A549 (cell line): ENCODE measurements at regions not wholly inside any gene's neighbourhood (a gene's known extent, or its start where the extent isn't known, plus 50 kb on each side); places are given as distances from the start of the nearest gene placed in this dataset.

ENCODE experiments used
- ATAC-seq, 2 experiments: fragments of 200-7000 bp in 1 of 2; fragments of >200 bp in 1 of 2; cut with Nextera tagmentation in 1 of 2; cut with Tn5 transposase in 1 of 2; 3 replicates each; pipeline versions ENCODE4 v1.8.0 to v1.9.1; 2018 to 2020; ENCODE audit warnings: mild to moderate bottlenecking in 1 of 2, moderate library complexity in 1 of 2
- CTCF ChIA-PET: fragments of 300-600 bp; sonication (Branson Sonifier 250); formaldehyde crosslinking; extraction: SDS; loops from one replicate; lab custom pipeline; 2021; ENCODE audit warnings: antibody characterized with exemption, inconsistent platforms; lab: Yijun Ruan, JAX
- POLR2A ChIA-PET: fragments of 350-600 bp; formaldehyde crosslinking; extraction: SDS; loops from one replicate; lab custom pipeline; 2021; ENCODE audit warnings: antibody characterized with exemption, inconsistent platforms; lab: Yijun Ruan, JAX
- DNase-seq, 2 experiments: peaks; one replicate each; pipeline versions ENCODE4 v3.0.0 to v3.0.0-alpha.2; 2011 to 2016; ENCODE audit warnings: low read depth in 1 of 2, low spot score in 1 of 2
- FAIRE-seq: peaks from 2 replicates; lab custom pipeline; 2011; peaks lifted over from hg19 to GRCh38; lab: Jason Lieb, UNC
- H3K27ac ChIP-seq, 2 experiments: fragments of >200 bp; sonication (Bioruptor Twin); formaldehyde crosslinking; 3 replicates each; pipeline ENCODE4 v1.5.1; 2016 to 2017
- H3K4me1 ChIP-seq: fragments of >200 bp; sonication (Bioruptor Twin); formaldehyde crosslinking; 3 replicates; pipeline ENCODE4 v1.6.1; 2016
- H3K4me2 ChIP-seq: fragments of >200 bp; sonication (Bioruptor Twin); formaldehyde crosslinking; 3 replicates; pipeline ENCODE4 v1.6.1; 2016
- H3K4me3 ChIP-seq: fragments of >200 bp; sonication (Bioruptor Twin); formaldehyde crosslinking; 3 replicates; pipeline ENCODE4 v1.5.1; 2016
- H3K9me3 ChIP-seq: fragments of >200 bp; sonication (Bioruptor Twin); formaldehyde crosslinking; 3 replicates; pipeline ENCODE4 v1.6.1; 2016
- EHMT2 ChIP-seq: fragments of 200-600 bp; sonication (generic); IDR thresholded peaks from 2 replicates; pipeline ENCODE4 v1.6.1; 2016; ENCODE audit warnings: antibody characterized with exemption, low read depth, mild to moderate bottlenecking, moderate library complexity
- ESRRA ChIP-seq: fragments of 150-350 bp; IDR thresholded peaks from 2 replicates; pipeline ENCODE4 v1.6.1; 2014; ENCODE audit warnings: mild to moderate bottlenecking, low read length, borderline replicate concordance
- FOSB ChIP-seq: fragments of 250-450 bp; sonication (Bioruptor Pico); IDR thresholded peaks from 2 replicates; pipeline ENCODE4 v1.5.0; 2020; ENCODE audit warnings: mild to moderate bottlenecking, moderate library complexity
- HDAC2 ChIP-seq: fragments of 200-600 bp; sonication (generic); IDR thresholded peaks from 2 replicates; pipeline ENCODE4 v1.6.1; 2016
- HEYL ChIP-seq: fragments of 250-450 bp; sonication (Bioruptor Pico); IDR thresholded peaks from 2 replicates; pipeline ENCODE4 v1.8.0; 2021; ENCODE audit warnings: mild to moderate bottlenecking, moderate library complexity
- HOXB13 ChIP-seq: fragments of 250-450 bp; sonication (Bioruptor Pico); IDR thresholded peaks from 2 replicates; pipeline ENCODE4 v1.5.0; 2020; ENCODE audit warnings: low read depth, mild to moderate bottlenecking, moderate library complexity
- JUN ChIP-seq, 2 experiments: fragments of >200 bp; sonication (Bioruptor Twin); formaldehyde crosslinking; IDR thresholded peaks; 2 replicates in 1 of 2; 3 replicates in 1 of 2; pipeline ENCODE4 v1.6.1; 2016 to 2017
- KDM1A ChIP-seq: fragments of 200-600 bp; sonication (generic); IDR thresholded peaks from 2 replicates; pipeline ENCODE4 v1.6.1; 2016; ENCODE audit warnings: low read depth, mild to moderate bottlenecking
- MAFK ChIP-seq: fragments of 450-650 bp; IDR thresholded peaks from 2 replicates; pipeline ENCODE4 v1.6.1; 2014; ENCODE audit not compliant: partially characterized antibody
- NFE2L2 ChIP-seq: fragments of 150-350 bp; conservative IDR thresholded peaks from 2 replicates; pipeline ENCODE4 v1.6.1; 2014; ENCODE audit warnings: low read length
- NR3C1 ChIP-seq: fragments of >200 bp; sonication (Bioruptor Twin); formaldehyde crosslinking; IDR thresholded peaks from 3 replicates; pipeline ENCODE4 v1.6.1; 2017
- PHF8 ChIP-seq: fragments of 200-600 bp; sonication (generic); IDR thresholded peaks from 2 replicates; pipeline ENCODE4 v1.6.1; 2016; ENCODE audit warnings: low read depth, mild to moderate bottlenecking, antibody characterized with exemption, moderate library complexity, borderline replicate concordance
- POLR2A ChIP-seq: IDR thresholded peaks from 2 replicates; pipeline ENCODE4 v1.6.1; 2012; ENCODE audit warnings: mild to moderate bottlenecking, low read length
- POLR2AphosphoS2 ChIP-seq: conservative IDR thresholded peaks from 2 replicates; pipeline ENCODE4 v1.6.1; 2012; ENCODE audit warnings: low read length, improper control_type of control experiment, inconsistent platforms
- RARB ChIP-seq: fragments of 250-450 bp; sonication (Bioruptor Pico); IDR thresholded peaks from 2 replicates; pipeline ENCODE4 v1.8.0; 2021; ENCODE audit warnings: mild to moderate bottlenecking, moderate library complexity
- RFX5 ChIP-seq: fragments of 450-650 bp; IDR thresholded peaks from 2 replicates; pipeline ENCODE4 v1.7.1; 2014; ENCODE audit warnings: antibody characterized with exemption, mild to moderate bottlenecking, moderate library complexity
- RNF2 ChIP-seq: fragments of 200-600 bp; sonication (generic); IDR thresholded peaks from 2 replicates; pipeline ENCODE4 v1.6.1; 2016; ENCODE audit warnings: low read depth, mild to moderate bottlenecking, antibody characterized with exemption, moderate library complexity, borderline replicate concordance
- SMC3 ChIP-seq: fragments of >200 bp; sonication (Bioruptor Twin); formaldehyde crosslinking; IDR thresholded peaks from 3 replicates; pipeline ENCODE4 v1.6.1; 2018; ENCODE audit warnings: inconsistent platforms
- TFCP2L1 ChIP-seq: fragments of 250-450 bp; sonication (Bioruptor Pico); IDR thresholded peaks from 2 replicates; pipeline ENCODE4 v1.5.0; 2021; ENCODE audit warnings: mild to moderate bottlenecking
- TP53 ChIP-seq: fragments of 250-450 bp; sonication (Bioruptor Pico); IDR thresholded peaks from 2 replicates; pipeline ENCODE4 v1.5.0; 2021; ENCODE audit warnings: mild to moderate bottlenecking, moderate library complexity
- ZC3H11A ChIP-seq: fragments of 450-650 bp; IDR thresholded peaks from 2 replicates; pipeline ENCODE4 v1.6.1; 2014; ENCODE audit warnings: antibody characterized with exemption, mild to moderate bottlenecking
- ZFP36 ChIP-seq: fragments of 450-650 bp; IDR thresholded peaks from 2 replicates; pipeline ENCODE4 v1.6.1; 2014; ENCODE audit warnings: borderline replicate concordance; ENCODE audit not compliant: partially characterized antibody
- ZSCAN20 ChIP-seq: fragments of 250-450 bp; sonication (Bioruptor Pico); IDR thresholded peaks from 2 replicates; pipeline ENCODE4 v1.8.0; 2022; ENCODE audit warnings: mild to moderate bottlenecking, moderate library complexity
- WGBS: methylation state at CpG from one replicate; pipeline ENCODE4 v1.1.6; 2017; ENCODE audit errors: missing lambda C conversion rate; 5-methylcytosine and 5-hydroxymethylcytosine counted together
- TF ChIP-seq, protein P1 (sequence below): fragments of >200 bp; sonication (Bioruptor Twin); formaldehyde crosslinking; IDR thresholded peaks from 3 replicates; pipeline ENCODE4 v1.6.1; 2016
- TF ChIP-seq, protein P2 (sequence below): fragments of 150-350 bp; IDR thresholded peaks from 2 replicates; pipeline ENCODE4 v1.6.1; 2014; ENCODE audit warnings: low read depth, mild to moderate bottlenecking, low read length
- TF ChIP-seq, protein P3 (sequence below): fragments of 450-650 bp; IDR thresholded peaks from 2 replicates; pipeline ENCODE4 v1.6.1; 2014; ENCODE audit warnings: antibody characterized with exemption
- TF ChIP-seq, protein P4 (sequence below): fragments of >200 bp; sonication (Bioruptor Twin); formaldehyde crosslinking; IDR thresholded peaks from 2 replicates; pipeline ENCODE4 v1.6.1; 2016

DNA sequence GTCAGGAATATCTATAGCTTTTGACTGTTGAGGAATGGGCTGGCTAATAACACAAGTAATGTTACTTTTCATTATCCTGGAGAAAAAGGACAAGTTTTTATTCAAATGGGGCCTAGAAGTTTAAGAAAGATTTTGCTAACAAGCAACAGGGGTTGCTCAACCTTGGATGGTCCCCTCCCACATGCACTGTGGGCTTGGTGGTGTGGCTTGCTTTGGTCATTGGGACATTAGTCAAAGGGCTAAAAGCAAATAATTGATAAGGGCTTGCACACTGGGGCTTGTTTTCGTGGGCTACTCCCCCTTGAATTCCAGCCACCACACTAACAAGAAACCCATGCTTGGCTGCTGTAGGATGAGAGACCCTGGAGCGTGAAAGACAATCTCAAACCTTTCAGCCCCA, 127.6 kb downstream of the JCAD start:
- WGBS = 43% methylated on average over 2 of the region's 2 CpGs
- Histone ChIP-seq H3K9me3 (peaks cover 7% of the 10 kb centered on the region; the same call in 1 of the 3 replicates), H3K4me3 (no peak overlapping the region), H3K27ac (no peak overlapping the region), H3K4me1 (no peaks in the 10 kb centered on the region), H3K4me2 (no peak overlapping the region)
- no peak for FAIRE-seq
- CTCF ChIA-PET = no interaction called here
- POLR2A ChIA-PET = no interaction called here
- TF ChIP-seq NR3C1 (no peak), NFE2L2 (no peak), MAFK (no peak), HOXB13 (CRISPR knock-in tag) (no peak), RARB (CRISPR knock-in tag) (no peak), PHF8 (no peak), POLR2AphosphoS2 (no peak), ZC3H11A (no peak), HEYL (CRISPR knock-in tag) (no peak), POLR2A (no peak), ZFP36 (no peak), ZSCAN20 (no peak), HDAC2 (no peak), FOSB (no peak), SMC3 (no peak)
- TF ChIP-seq, protein P1, sequence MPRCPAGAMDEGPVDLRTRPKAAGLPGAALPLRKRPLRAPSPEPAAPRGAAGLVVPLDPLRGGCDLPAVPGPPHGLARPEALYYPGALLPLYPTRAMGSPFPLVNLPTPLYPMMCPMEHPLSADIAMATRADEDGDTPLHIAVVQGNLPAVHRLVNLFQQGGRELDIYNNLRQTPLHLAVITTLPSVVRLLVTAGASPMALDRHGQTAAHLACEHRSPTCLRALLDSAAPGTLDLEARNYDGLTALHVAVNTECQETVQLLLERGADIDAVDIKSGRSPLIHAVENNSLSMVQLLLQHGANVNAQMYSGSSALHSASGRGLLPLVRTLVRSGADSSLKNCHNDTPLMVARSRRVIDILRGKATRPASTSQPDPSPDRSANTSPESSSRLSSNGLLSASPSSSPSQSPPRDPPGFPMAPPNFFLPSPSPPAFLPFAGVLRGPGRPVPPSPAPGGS = no peak
- TF ChIP-seq, protein P2, sequence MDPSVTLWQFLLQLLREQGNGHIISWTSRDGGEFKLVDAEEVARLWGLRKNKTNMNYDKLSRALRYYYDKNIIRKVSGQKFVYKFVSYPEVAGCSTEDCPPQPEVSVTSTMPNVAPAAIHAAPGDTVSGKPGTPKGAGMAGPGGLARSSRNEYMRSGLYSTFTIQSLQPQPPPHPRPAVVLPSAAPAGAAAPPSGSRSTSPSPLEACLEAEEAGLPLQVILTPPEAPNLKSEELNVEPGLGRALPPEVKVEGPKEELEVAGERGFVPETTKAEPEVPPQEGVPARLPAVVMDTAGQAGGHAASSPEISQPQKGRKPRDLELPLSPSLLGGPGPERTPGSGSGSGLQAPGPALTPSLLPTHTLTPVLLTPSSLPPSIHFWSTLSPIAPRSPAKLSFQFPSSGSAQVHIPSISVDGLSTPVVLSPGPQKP = no peak
- DNase-seq = no peak
- no peak for ATAC-seq

DNA sequence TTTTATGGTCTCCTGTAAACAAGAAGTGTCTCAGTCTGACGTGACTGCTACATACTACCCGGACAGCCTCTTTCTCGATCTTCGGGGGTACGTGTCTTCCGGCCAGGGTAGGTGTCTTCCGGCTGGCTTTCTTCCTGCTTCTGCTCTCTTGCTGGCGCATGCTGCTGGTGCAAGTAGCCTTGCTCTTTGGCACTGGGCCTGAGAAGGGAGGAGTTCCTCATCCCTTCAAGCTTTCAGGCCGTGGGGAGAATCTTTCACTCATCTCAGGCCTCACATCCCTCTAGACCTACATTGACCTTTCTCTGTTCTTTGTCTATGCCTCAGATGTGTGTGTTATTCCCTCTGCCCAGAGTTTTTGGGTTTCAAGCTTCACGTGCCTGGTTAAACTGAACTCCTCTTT, 130.4 kb downstream of the JCAD start:
- ChIA-PET POLR2A (no interaction called here), CTCF (interaction anchor here (0.9 kb wide), 1 partner anchor 69 kb away, joined by 3 read pairs; no protein-coding TSS in a partner anchor)
- TF ChIP-seq FOSB (no peak), RNF2 (no peak), POLR2AphosphoS2 (no peak), ESRRA (no peak), RFX5 (no peak), TP53 (CRISPR knock-in tag) (no peak), TFCP2L1 (CRISPR knock-in tag) (no peak), JUN (IDR thresholded peaks at IDR 0.05) (no peak), KDM1A (no peak), EHMT2 (no peak)
- TF ChIP-seq, protein P3, sequence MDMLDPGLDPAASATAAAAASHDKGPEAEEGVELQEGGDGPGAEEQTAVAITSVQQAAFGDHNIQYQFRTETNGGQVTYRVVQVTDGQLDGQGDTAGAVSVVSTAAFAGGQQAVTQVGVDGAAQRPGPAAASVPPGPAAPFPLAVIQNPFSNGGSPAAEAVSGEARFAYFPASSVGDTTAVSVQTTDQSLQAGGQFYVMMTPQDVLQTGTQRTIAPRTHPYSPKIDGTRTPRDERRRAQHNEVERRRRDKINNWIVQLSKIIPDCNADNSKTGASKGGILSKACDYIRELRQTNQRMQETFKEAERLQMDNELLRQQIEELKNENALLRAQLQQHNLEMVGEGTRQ = no peak
- TF ChIP-seq, protein P4, sequence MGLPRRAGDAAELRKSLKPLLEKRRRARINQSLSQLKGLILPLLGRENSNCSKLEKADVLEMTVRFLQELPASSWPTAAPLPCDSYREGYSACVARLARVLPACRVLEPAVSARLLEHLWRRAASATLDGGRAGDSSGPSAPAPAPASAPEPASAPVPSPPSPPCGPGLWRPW = no peak
- no peak overlapping the region for H3K4me2 ChIP-seq
- no peak overlapping the region for H3K27ac ChIP-seq
- peaks cover 7% of the 10 kb centered on the region; the same call in 1 of the 3 replicates for H3K9me3 ChIP-seq
- FAIRE-seq (no peak), DNase-seq (no peak), ATAC-seq (no peak)
- no peak overlapping the region for H3K4me3 ChIP-seq
- no peaks in the 10 kb centered on the region for H3K4me1 ChIP-seq
- WGBS = 70% methylated on average over 10 of the region's 10 CpGs
